ENCODE measurements at regions not wholly inside any gene's neighbourhood (a gene's known extent, or its start where the extent isn't known, plus 50 kb on each side); places are given as distances from the start of the nearest gene placed in this dataset.

- Histone ChIP-seq H3K27me3 (no peaks in the 10 kb centered on the region), H3K27ac (no peak overlapping the region), H3K36me3 (no peaks in the 10 kb centered on the region), H3K9me3 (no peaks in the 10 kb centered on the region), H3K4me1 (ENCODE audit: control insufficient read depth in 1 of 2, insufficient read depth in 1 of 2, low read depth in 1 of 2, low read length in 1 of 2) (no peaks in the 10 kb centered on the region), H3K4me3 (ENCODE audit: low read depth in 1 of 2, low read length in 1 of 2) (no peak overlapping the region)
- TF ChIP-seq, protein P1, sequence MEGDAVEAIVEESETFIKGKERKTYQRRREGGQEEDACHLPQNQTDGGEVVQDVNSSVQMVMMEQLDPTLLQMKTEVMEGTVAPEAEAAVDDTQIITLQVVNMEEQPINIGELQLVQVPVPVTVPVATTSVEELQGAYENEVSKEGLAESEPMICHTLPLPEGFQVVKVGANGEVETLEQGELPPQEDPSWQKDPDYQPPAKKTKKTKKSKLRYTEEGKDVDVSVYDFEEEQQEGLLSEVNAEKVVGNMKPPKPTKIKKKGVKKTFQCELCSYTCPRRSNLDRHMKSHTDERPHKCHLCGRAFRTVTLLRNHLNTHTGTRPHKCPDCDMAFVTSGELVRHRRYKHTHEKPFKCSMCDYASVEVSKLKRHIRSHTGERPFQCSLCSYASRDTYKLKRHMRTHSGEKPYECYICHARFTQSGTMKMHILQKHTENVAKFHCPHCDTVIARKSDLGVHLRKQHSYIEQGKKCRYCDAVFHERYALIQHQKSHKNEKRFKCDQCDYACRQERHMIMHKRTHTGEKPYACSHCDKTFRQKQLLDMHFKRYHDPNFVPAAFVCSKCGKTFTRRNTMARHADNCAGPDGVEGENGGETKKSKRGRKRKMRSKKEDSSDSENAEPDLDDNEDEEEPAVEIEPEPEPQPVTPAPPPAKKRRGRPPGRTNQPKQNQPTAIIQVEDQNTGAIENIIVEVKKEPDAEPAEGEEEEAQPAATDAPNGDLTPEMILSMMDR (IDR thresholded peaks at IDR 0.05) = no peak
These were observed 112.2 kb upstream of the PLPPR4 start for GRCh38 chr1:99152132-99152531.

DNA sequence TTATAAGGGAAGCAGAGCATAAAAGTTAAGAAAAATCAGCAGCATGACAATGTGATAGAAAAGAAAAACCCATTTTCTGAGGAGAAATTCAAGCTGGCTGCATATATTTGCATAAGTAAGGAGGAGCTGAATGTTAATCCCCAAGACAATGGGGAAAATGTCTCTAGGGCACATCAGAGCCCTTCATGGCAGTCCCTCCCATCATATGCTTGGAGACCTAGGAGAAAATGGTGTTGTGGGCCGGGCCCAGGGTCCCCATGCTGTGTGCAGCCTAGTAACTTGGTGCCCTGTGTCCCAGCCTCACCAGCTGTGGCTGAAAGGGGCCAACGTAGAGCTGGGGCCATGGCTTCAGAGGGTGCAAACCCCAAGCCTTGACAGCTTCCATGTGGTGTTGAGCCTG lies 100.6 kb upstream of the PLPPR4 start:
- Histone ChIP-seq H3K27me3 (no peaks in the 10 kb centered on the region), H3K4me1 (ENCODE audit: control insufficient read depth in 1 of 2, insufficient read depth in 1 of 2, low read depth in 1 of 2, low read length in 1 of 2) (no peaks in the 10 kb centered on the region), H3K36me3 (no peaks in the 10 kb centered on the region), H3K27ac (no peak overlapping the region), H3K9me3 (no peaks in the 10 kb centered on the region), H3K4me3 (ENCODE audit: low read depth in 1 of 2, low read length in 1 of 2) (no peak overlapping the region)
- TF ChIP-seq, protein P1 (IDR thresholded peaks at IDR 0.05) = no peak

DNA sequence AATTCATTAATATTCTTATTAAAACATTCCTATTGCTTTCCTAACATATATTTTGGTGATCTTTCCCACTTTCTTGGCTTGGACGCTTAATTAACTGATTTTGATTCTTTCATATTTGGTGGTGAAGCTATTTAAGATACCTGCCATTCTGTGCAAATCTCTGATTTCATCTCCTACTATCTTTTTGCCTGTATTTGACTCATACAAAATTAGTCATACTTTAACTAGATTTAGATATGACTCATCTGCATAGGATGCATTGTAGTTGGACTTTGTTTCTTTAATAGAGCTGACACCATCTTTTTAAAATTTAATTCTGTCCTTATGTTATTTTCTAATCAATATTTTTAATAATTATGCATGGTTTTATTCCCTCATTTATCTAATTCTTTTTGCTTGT lies 93.8 kb upstream of the PLPPR4 start:
- TF ChIP-seq, protein P1 (IDR thresholded peaks at IDR 0.05) = no peak
- Histone ChIP-seq H3K36me3 (no peaks in the 10 kb centered on the region), H3K27me3 (no peaks in the 10 kb centered on the region)

DNA sequence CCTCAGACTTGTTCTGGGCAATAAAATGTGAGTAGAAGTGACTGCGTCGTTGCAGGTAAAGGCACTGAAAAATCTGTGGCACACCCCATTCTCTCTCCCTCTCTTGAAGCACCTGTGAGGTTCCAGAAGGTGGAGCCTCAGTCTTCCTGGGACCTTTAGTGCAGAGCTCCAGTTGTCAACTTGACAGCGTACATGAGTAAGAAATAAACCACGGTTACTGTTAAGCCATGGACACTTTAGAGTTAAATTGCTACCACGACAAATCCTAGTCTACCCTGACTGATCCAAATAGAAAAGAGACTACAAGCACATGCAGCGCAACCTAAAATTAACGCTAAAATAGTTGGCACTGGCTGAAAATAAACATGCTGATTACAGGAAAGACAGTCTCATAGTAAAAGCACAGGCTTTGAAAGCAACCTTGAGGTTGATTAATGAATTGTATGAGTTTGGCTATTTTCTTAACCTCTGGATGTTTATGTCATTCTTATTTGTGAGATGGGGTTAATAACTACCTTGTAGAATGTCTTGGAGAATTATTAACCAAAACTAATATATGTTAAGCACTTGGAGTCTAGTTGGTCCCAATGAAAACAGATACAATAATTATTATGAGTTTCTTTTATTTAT lies 93.0 kb upstream of the PLPPR4 start:
- Histone ChIP-seq H3K9me3 (no peaks in the 10 kb centered on the region), H3K27me3 (no peaks in the 10 kb centered on the region), H3K36me3 (no peaks in the 10 kb centered on the region), H3K4me3 (ENCODE audit: low read depth in 1 of 2, low read length in 1 of 2) (no peak overlapping the region), H3K4me1 (ENCODE audit: control insufficient read depth in 1 of 2, insufficient read depth in 1 of 2, low read depth in 1 of 2, low read length in 1 of 2) (no peaks in the 10 kb centered on the region), H3K27ac (no peak overlapping the region)
- TF ChIP-seq, protein P1 (IDR thresholded peaks at IDR 0.05) = no peak

More for the DNA sequence above, 93.8 kb upstream of the PLPPR4 start:
- no peaks in the 10 kb centered on the region for H3K9me3 ChIP-seq
- H3K27ac ChIP-seq = no peak overlapping the region
- no peak overlapping the region for H3K4me3 ChIP-seq (ENCODE audit: low read depth in 1 of 2, low read length in 1 of 2)
- H3K4me1 ChIP-seq (ENCODE audit: control insufficient read depth in 1 of 2, insufficient read depth in 1 of 2, low read depth in 1 of 2, low read length in 1 of 2) = no peaks in the 10 kb centered on the region

- Histone ChIP-seq H3K36me3 (no peaks in the 10 kb centered on the region), H3K9me3 (no peaks in the 10 kb centered on the region), H3K27ac (no peak overlapping the region), H3K27me3 (no peaks in the 10 kb centered on the region), H3K4me1 (ENCODE audit: control insufficient read depth in 1 of 2, insufficient read depth in 1 of 2, low read depth in 1 of 2, low read length in 1 of 2) (no peaks in the 10 kb centered on the region), H3K4me3 (ENCODE audit: low read depth in 1 of 2, low read length in 1 of 2) (no peak overlapping the region)
- TF ChIP-seq, protein P1 (IDR thresholded peaks at IDR 0.05) = no peak
These were observed 91.0 kb upstream of the PLPPR4 start for GRCh38 chr1:99173282-99173681.

Data from neutrophil (primary cell).